ENCODE measurements at regions not wholly inside any gene's neighbourhood (a gene's known extent, or its start where the extent isn't known, plus 50 kb on each side); places are given as distances from the start of the nearest gene placed in this dataset.
"Not testable (repeated sequence)": the region's sequence is repeated elsewhere in the genome, so short reads cannot be mapped to it uniquely, and the experiment has no call there.

GRCh38 chrX:122092978-122093377, 1045.6 kb downstream of the GLUD2 start:
- no peak for DNase-seq

DNA sequence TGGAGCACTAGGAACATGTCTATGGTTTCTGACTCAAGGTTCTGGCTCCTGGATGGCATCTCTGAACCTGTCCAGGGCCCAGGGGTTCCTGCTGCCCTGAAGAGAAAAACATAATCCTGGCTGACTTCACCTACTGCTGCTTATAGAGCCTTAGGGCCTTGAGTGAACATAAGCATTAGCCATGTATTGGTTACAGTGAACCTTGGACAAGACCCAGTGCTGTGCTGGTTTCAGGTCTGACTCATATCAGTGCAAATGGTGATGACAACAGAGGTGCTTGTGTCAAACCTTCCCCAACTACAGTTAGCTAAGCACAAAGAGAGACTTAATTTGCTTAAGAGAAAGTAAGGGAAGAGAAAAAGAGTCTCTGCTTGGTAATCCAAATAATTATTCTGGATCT, 1047.2 kb downstream of the GLUD2 start:
- DNase-seq, result no peak

DNA sequence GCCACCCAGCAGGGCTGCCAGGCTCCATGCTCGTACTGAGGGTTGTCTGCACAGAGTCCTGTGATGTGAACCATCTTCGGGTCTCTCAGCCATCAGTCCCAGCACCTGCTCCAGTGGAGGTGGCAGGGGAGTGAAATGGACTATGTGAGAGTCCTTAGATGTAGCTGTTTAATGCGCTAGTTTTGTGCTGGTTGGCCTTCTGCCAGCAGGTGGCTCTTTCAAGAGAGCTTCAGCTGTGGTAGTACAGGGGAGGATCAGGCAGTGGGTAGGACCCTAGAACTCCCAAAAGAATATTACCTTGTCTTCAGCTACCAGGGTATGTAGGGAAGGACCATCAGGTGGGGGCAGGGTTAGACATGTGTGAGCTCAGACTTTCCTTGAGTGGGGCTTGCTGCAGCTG, 1066.0 kb downstream of the GLUD2 start:
- DNase-seq, result no peak

DNA sequence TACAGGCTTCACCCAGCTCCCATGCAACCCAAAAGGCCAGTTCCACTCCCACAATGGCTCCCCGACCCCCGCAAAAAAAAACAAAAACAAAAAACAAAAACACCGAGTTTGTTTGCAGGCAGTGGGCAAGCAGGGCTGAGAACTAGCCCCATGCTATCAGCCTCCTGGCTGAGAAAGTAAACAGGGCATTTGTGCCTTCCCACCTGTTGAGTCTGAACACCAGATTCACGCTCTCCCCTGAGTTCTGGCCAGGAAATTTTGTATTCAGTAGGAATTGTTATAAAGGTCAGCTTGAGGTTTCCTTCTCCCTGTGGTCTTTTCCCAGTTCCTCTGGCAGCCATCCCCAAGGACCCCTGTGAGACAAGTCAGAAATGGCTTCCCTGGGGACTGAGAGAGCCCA, 1066.5 kb downstream of the GLUD2 start:
- no peak for DNase-seq

- no peak for DNase-seq
These were observed 1068.2 kb downstream of the GLUD2 start for GRCh38 chrX:122115604-122116003.

- DNase-seq, result no peak
These were observed 1064.7 kb upstream of the GRIA3 start for GRCh38 chrX:122119361-122119760.

- no peak for DNase-seq
These were observed 1061.8 kb upstream of the GRIA3 start for GRCh38 chrX:122122274-122122673.

DNA sequence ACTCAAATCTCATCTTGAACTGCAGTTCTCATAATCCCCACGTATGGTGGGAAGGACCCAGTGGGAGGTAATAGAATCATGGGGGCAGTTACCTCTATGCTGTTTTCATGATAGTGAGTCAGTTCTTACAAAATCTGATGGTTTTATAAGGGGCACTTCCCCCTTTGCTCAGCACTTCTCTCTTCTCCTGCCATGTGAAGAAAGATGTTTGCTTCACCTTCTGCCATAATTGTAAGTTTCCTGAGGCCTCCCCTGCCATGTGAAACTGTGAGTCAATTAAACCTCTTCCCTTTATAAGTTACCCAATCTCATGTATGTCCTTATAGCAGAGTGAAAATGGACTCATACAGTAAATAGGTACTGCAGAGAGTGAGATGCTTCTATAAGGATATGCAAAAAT, 1050.6 kb upstream of the GRIA3 start:
- DNase-seq, result no peak

DNA sequence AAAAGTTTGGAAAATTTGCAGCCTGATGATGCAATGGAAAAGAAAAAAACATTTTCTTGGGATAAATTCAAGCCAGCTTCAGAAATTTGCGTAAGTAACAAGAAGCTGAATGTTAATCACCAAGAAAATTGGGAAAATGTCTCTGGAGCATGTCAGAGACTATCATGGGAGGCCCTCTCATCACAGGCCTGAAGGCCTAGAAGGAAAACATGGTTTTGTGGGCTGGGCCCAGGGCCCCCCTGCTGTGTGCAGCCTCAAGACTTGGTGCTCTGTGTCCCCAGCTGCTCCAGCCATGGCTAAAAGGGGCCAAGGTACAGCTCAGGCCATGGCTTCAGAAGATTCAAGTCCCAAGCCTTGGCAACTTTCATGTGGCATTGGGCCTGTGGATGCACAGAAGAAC, 1049.8 kb upstream of the GRIA3 start:
- DNase-seq, result no peak

DNA sequence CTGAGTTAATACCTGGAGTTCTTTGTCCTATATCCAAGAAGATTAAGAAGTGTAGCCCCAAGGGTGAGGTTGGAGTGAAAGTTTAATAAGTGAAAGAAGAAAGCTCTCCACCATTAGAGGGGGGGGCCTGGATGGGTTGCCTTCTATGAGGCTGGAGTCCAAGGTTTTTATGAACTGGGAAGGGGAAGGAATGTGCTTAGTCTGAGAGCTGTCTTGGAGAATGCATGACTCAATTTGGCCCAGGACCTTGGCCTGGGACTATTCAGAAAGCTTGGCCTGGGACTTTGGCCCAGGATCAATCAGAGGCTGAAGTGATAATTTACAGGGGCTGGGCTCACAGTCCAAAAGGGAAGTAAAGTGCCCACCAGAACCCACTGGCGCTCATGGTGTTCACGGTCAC, 1049.0 kb upstream of the GRIA3 start:
- DNase-seq, result no peak

DNA sequence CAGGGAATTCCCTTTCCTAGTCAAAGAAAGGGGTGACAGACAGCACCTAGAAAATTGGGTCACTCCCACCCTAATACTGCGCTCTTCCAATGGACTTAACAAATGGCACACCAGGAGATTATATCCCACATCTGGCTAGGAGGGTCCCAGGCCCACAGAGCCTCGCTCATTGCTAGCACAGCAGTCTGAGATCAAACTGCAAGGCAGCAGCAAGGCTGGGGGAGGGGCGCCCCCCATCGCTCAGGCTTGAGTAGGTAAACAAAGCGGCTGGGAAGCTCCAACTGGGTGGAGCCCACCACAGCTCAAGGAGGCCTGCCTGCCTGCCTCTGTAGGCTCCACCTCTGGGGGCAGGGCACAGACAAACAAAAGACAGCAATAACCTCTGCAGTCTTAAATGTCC, 1043.9 kb upstream of the GRIA3 start:
- not testable (repeated sequence) for DNase-seq

- no peak for DNase-seq
These were observed 1030.1 kb upstream of the GRIA3 start for GRCh38 chrX:122154019-122154418.

DNA sequence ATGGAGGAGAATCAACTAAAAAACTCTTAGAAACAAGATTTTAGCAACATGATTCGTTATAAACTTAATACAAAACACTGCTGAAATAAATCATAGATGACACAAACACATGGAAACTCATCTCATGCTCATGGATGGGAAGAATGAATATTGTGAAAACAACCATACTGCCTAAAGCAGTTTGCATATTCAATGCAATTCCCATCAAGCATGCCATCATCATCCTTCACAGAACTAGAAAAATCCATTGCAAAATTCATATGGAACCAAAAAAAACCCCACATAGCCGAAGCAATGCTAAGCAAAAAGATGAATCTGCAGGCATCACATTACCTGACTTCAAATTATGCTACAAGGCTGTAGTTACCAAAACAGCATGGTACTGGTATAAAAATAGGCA, 1015.8 kb upstream of the GRIA3 start:
- no peak for DNase-seq

DNA sequence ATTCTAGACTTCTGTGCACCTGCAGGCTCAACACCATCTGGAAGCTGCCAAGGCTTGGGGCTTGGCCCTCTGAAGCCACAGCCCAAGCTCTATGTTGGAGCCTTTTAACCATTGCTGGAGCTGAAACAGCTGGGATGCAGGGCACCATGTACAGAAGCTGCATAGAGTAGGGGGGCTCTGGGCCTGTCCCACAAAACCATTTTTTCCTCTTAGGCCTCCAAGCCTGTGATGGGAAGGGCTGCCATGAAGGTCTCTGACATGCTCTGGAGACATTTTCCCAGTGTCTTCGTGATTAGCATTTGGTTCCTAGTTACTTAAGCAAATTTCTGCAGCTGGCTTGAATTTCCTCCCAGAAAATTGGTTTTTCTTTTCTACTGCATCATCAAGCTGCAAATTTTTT, 999.3 kb upstream of the GRIA3 start:
- no peak for DNase-seq

GRCh38 chrX:122187069-122187713, 996.9 kb upstream of the GRIA3 start:
- DNase-seq, result no peak

GRCh38 chrX:122188751-122189150, 995.3 kb upstream of the GRIA3 start:
- DNase-seq, result no peak

DNA sequence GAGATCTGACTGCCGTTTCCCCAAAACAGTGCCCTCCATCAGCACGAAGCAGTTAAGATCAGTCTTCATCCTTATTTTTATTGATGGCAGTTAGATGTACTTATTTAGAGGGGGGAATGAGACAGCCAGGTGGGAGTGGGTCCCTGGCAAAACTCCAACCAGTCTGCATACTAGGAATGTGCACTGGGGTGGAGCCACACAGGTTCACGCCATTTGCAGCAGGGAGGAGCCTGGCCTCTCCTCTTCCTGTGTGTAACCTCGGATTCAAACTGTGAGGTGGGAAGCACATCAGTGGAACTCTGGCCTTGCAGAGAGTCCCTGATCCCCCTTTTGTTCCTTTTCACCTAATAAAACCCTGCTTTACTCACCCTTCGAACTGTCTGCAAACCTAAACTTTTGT, 987.7 kb upstream of the GRIA3 start:
- DNase-seq, result no peak

GRCh38 chrX:122203399-122203798, 980.7 kb upstream of the GRIA3 start:
- no peak for DNase-seq

GRCh38 chrX:122218666-122219065, 965.4 kb upstream of the GRIA3 start:
- DNase-seq, result no peak

GRCh38 chrX:122219226-122219625, 964.9 kb upstream of the GRIA3 start:
- DNase-seq, result no peak

GRCh38 chrX:122219735-122220134, 964.3 kb upstream of the GRIA3 start:
- DNase-seq, result no peak

DNA sequence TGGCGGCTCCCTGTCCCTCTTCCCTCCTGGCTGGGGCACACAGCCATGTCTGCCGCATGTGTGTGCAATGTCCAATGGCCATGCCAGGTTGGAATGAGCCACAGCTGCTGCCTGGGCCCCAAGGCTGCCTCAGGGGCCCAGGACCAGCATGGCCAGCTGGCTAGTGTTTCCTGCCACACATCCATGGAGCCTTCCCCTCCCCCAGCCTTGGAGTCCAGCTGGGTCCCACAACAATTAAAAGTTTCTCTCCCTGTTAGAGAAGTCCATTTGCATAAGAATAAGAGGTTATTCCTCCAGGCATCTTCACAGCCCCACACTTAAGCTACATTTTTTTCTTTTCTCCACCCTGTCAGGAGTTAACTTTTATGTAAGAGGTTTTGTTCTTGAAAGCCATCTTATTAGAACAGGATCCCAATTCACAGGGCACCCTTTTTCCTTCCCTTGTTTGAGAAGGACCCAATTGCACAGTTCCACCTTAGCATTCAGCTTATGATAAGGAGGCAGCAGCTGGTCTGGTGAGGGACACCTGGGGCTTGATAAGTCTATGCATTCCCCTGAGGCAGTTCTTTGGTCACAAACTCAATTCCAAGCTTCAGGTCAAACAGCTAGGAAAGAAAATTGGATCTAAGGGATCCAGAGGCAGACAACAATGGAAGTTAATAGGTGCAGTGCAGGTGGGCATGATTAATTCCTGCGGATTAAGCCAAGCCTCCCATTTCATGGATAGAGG, 963.3 kb upstream of the GRIA3 start:
- no peak for DNase-seq

DNA sequence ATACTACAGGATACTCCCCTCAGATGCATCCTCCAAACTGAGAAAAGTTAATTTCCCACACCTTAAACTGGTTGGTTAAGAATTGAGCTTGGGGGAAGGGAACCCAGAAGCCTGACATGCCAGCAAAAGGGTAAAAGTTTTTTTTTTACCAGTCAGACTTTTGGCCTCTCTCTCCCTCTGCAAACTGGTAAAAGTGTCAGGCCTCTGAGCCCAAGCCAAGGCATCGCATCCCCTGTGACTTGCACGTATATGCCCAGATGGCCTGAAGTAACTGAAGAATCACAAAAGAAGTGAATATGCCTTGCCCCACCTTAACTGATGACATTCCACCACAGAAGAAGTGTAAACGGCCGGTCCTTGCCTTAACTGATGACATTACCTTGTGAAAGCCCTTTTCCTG, 962.3 kb upstream of the GRIA3 start:
- not testable (repeated sequence) for DNase-seq

- not testable (repeated sequence) for DNase-seq
These were observed 959.9 kb upstream of the GRIA3 start for GRCh38 chrX:122224137-122224536.

DNA sequence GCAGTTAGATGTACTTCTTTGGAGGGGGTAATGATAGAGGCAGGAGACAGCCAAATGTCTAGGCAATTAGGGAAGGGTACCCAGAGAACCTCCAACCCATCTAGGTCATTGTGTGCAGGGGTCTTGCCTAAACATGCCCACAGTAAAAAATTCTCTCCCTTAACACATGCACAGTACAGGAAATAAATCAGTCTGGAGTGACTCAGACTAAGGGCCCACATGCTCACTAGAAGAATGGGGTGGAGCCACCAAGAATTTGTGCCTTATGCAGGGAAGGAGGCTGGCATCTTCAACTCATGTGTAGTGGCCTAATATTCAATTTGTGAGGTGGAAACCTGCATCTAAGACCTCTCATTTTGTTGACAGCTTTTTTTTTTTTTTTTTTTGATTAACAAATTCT, 945.3 kb upstream of the GRIA3 start:
- no peak for DNase-seq
